ENCODE measurements at regions not wholly inside any gene's neighbourhood (a gene's known extent, or its start where the extent isn't known, plus 50 kb on each side); places are given as distances from the start of the nearest gene placed in this dataset.

GRCh38 chr14:56474419-56475022 lies 105.1 kb upstream of the TMEM260 start:
- Histone ChIP-seq H3K36me3 (ENCODE audit: control insufficient read depth, insufficient read depth, low read length) (no peaks in the 10 kb centered on the region), H2AFZ (ENCODE audit: low read length) (no peak overlapping the region)

GRCh38 chr14:56482310-56482911 lies 97.2 kb upstream of the TMEM260 start:
- Histone ChIP-seq H3K9ac (ENCODE audit: insufficient read depth, low read length) (no peak overlapping the region), H2AFZ (ENCODE audit: low read length) (no peak overlapping the region), H3K4me2 (ENCODE audit: extremely low read depth, insufficient read depth, low read length) (no peak overlapping the region), H3K27me3 (ENCODE audit: control insufficient read depth, insufficient read depth, low read length) (no peaks in the 10 kb centered on the region), H3K9me3 (ENCODE audit: control insufficient read depth, insufficient read depth, low read depth, low read length) (no peaks in the 10 kb centered on the region), H3K36me3 (ENCODE audit: control insufficient read depth, insufficient read depth, low read length) (no peaks in the 10 kb centered on the region), H4K20me1 (ENCODE audit: control insufficient read depth, extremely low read depth, insufficient read depth, low read length) (no peaks in the 10 kb centered on the region), H3K79me2 (ENCODE audit: control insufficient read depth, insufficient read depth, low read length) (no peaks in the 10 kb centered on the region), H3K4me3 (replicated peaks in 1 of 4; ENCODE audit: control extremely low read depth in 1 of 4, insufficient read depth in 1 of 4, low read depth in 3 of 4, low read length in 4 of 4) (no peak overlapping the region), H3K27ac (ENCODE audit: insufficient read depth, low read length) (no peak overlapping the region), H3K4me1 (ENCODE audit: control insufficient read depth, extremely low read depth, insufficient read depth, low read length) (no peaks in the 10 kb centered on the region)
- DNase-seq (ENCODE audit: low read depth in 2 of 2), result peak in 1 of 2 donors; percentile 14
- no peak for TF ChIP-seq EZH2 (IDR thresholded peaks at IDR 0.05; ENCODE audit: low read length, missing control alignments)
- TF ChIP-seq CTCF (conservative IDR thresholded peaks at IDR 0.05 in 1 of 2, IDR thresholded peaks at IDR 0.05 in 1 of 2; ENCODE audit: low read depth in 1 of 2, low read length in 2 of 2), result peak in 1 of 2 donors; percentile 23

More at GRCh38 chr14:56474419-56475022, 105.1 kb upstream of the TMEM260 start:
- Histone ChIP-seq H3K4me3 (replicated peaks in 1 of 4; ENCODE audit: control extremely low read depth in 1 of 4, insufficient read depth in 1 of 4, low read depth in 3 of 4, low read length in 4 of 4) (no peak overlapping the region), H3K4me1 (ENCODE audit: control insufficient read depth, extremely low read depth, insufficient read depth, low read length) (no peaks in the 10 kb centered on the region), H3K79me2 (ENCODE audit: control insufficient read depth, insufficient read depth, low read length) (no peaks in the 10 kb centered on the region), H4K20me1 (ENCODE audit: control insufficient read depth, extremely low read depth, insufficient read depth, low read length) (no peaks in the 10 kb centered on the region), H3K9ac (ENCODE audit: insufficient read depth, low read length) (no peak overlapping the region), H3K27me3 (ENCODE audit: control insufficient read depth, insufficient read depth, low read length) (peaks cover 2% of the 10 kb centered on the region), H3K4me2 (ENCODE audit: extremely low read depth, insufficient read depth, low read length) (no peak overlapping the region), H3K27ac (ENCODE audit: insufficient read depth, low read length) (no peak overlapping the region), H3K9me3 (ENCODE audit: control insufficient read depth, insufficient read depth, low read depth, low read length) (no peaks in the 10 kb centered on the region)
- TF ChIP-seq CTCF (conservative IDR thresholded peaks at IDR 0.05 in 1 of 2, IDR thresholded peaks at IDR 0.05 in 1 of 2; ENCODE audit: low read depth in 1 of 2, low read length in 2 of 2), result peak; percentile 88 to 92
- no peak for TF ChIP-seq EZH2 (IDR thresholded peaks at IDR 0.05; ENCODE audit: low read length, missing control alignments)
- DNase-seq (ENCODE audit: low read depth in 2 of 2), result peak; percentile 16 to 59

GRCh38 chr14:56487090-56487667 lies 92.4 kb upstream of the TMEM260 start:
- Histone ChIP-seq H3K9ac (ENCODE audit: insufficient read depth, low read length) (no peak overlapping the region), H3K4me3 (replicated peaks in 1 of 4; ENCODE audit: control extremely low read depth in 1 of 4, insufficient read depth in 1 of 4, low read depth in 3 of 4, low read length in 4 of 4) (no peak overlapping the region), H3K36me3 (ENCODE audit: control insufficient read depth, insufficient read depth, low read length) (no peaks in the 10 kb centered on the region), H3K27me3 (ENCODE audit: control insufficient read depth, insufficient read depth, low read length) (no peaks in the 10 kb centered on the region), H2AFZ (ENCODE audit: low read length) (no peak overlapping the region), H4K20me1 (ENCODE audit: control insufficient read depth, extremely low read depth, insufficient read depth, low read length) (no peaks in the 10 kb centered on the region), H3K27ac (ENCODE audit: insufficient read depth, low read length) (no peak overlapping the region), H3K4me1 (ENCODE audit: control insufficient read depth, extremely low read depth, insufficient read depth, low read length) (no peaks in the 10 kb centered on the region), H3K79me2 (ENCODE audit: control insufficient read depth, insufficient read depth, low read length) (no peaks in the 10 kb centered on the region), H3K9me3 (ENCODE audit: control insufficient read depth, insufficient read depth, low read depth, low read length) (no peaks in the 10 kb centered on the region), H3K4me2 (ENCODE audit: extremely low read depth, insufficient read depth, low read length) (no peak overlapping the region)
- TF ChIP-seq EZH2 (IDR thresholded peaks at IDR 0.05; ENCODE audit: low read length, missing control alignments), result no peak
- TF ChIP-seq CTCF (conservative IDR thresholded peaks at IDR 0.05 in 1 of 2, IDR thresholded peaks at IDR 0.05 in 1 of 2; ENCODE audit: low read depth in 1 of 2, low read length in 2 of 2), result peak; percentile 52 to 65
- DNase-seq (ENCODE audit: low read depth in 2 of 2), result peak; percentile 22 to 56
